GM23338 (cell line): ENCODE measurements at regions not wholly inside any gene's neighbourhood (a gene's known extent, or its start where the extent isn't known, plus 50 kb on each side); places are given as distances from the start of the nearest gene placed in this dataset.

Experiments
- ATAC-seq: fragments of 200-7000 bp; cut with Tn5 transposase; 3 replicates; pipeline ENCODE4 v1.9.1; 2020
- DNase-seq: peaks from one replicate; pipeline ENCODE4 v3.0.0-alpha.2; 2015; ENCODE audit warnings: low spot score
- H2AFZ ChIP-seq: fragments of 200-600 bp; sonication (generic); 2 replicates; pipeline ENCODE4 v1.8.0; 2016; ENCODE audit warnings: antibody characterized with exemption, mild to moderate bottlenecking, moderate library complexity
- H3F3A ChIP-seq: fragments of 200-600 bp; sonication (generic); replicated peaks from 2 replicates; pipeline ENCODE4 v1.8.0; 2017; ENCODE audit warnings: antibody characterized with exemption, mixed run types, low read depth
- H3K27ac ChIP-seq: fragments of 200-600 bp; sonication (generic); 2 replicates; pipeline ENCODE4 v1.6.1; 2016; ENCODE audit warnings: low read depth
- H3K27me3 ChIP-seq: fragments of 200-600 bp; sonication (generic); 2 replicates; pipeline ENCODE4 v1.8.0; 2016; ENCODE audit warnings: mild to moderate bottlenecking, mixed run types, moderate library complexity; ENCODE audit not compliant: insufficient read depth
- H3K36me3 ChIP-seq: fragments of 200-600 bp; sonication (generic); 2 replicates; pipeline ENCODE4 v1.8.0; 2016; ENCODE audit warnings: mild to moderate bottlenecking; ENCODE audit not compliant: insufficient read depth
- H3K4me1 ChIP-seq: fragments of 200-600 bp; sonication (generic); 2 replicates; pipeline ENCODE4 v1.8.0; 2016; ENCODE audit warnings: mild to moderate bottlenecking, moderate library complexity; ENCODE audit not compliant: insufficient read depth
- H3K4me2 ChIP-seq: fragments of 200-600 bp; sonication (generic); 2 replicates; pipeline ENCODE4 v1.7.1; 2017; ENCODE audit warnings: mixed run types
- H3K4me3 ChIP-seq: fragments of 200-600 bp; sonication (generic); 2 replicates; pipeline ENCODE4 v1.6.1; 2016; ENCODE audit warnings: mixed run types
- H3K79me2 ChIP-seq: fragments of 200-600 bp; sonication (generic); replicated peaks from 2 replicates; pipeline ENCODE4 v1.8.0; 2017; ENCODE audit warnings: mild to moderate bottlenecking; ENCODE audit not compliant: insufficient read depth
- H3K9me2 ChIP-seq: fragments of 200-600 bp; sonication (generic); 2 replicates; pipeline ENCODE4 v1.8.0; 2017; ENCODE audit not compliant: insufficient read depth
- H4K20me1 ChIP-seq: fragments of 200-600 bp; sonication (generic); replicated peaks from 2 replicates; pipeline ENCODE4 v1.8.0; 2017; ENCODE audit warnings: mild to moderate bottlenecking; ENCODE audit not compliant: insufficient read depth
- H3K27ac Mint-ChIP-seq: 2 replicates; pipeline ENCODE4 v1.8.0; 2020; ENCODE audit warnings: inconsistent platforms, mild to moderate bottlenecking, moderate library complexity, mixed read lengths
- H3K27me3 Mint-ChIP-seq: 3 replicates; pipeline ENCODE4 v1.8.0; 2022; ENCODE audit warnings: low read depth, mild to moderate bottlenecking, moderate library complexity, mixed read lengths, inconsistent platforms; ENCODE audit not compliant: insufficient read depth, poor library complexity
- H3K36me3 Mint-ChIP-seq: 3 replicates; pipeline ENCODE4 v1.8.0; 2021; ENCODE audit warnings: low read depth, mild to moderate bottlenecking, inconsistent platforms, moderate library complexity, mixed read lengths
- H3K4me1 Mint-ChIP-seq: 3 replicates; pipeline ENCODE4 v1.8.0; 2020; ENCODE audit warnings: mild to moderate bottlenecking, inconsistent platforms, mixed read lengths
- H3K4me3 Mint-ChIP-seq: 3 replicates; pipeline ENCODE4 v1.8.0; 2021; ENCODE audit warnings: moderate library complexity, mild to moderate bottlenecking, inconsistent platforms, mixed read lengths
- H3K9me3 Mint-ChIP-seq: 3 replicates; pipeline ENCODE4 v1.8.0; 2020; ENCODE audit warnings: moderate library complexity, mild to moderate bottlenecking, inconsistent platforms, mixed read lengths
- CREB1 ChIP-seq: fragments of 250-450 bp; sonication (Bioruptor Pico); IDR thresholded peaks from 2 replicates; pipeline ENCODE4 v1.5.0; 2020; ENCODE audit warnings: low read depth, mild to moderate bottlenecking, moderate library complexity
- EZH2 ChIP-seq: fragments of 200-600 bp; sonication (generic); IDR thresholded peaks from one replicate; pipeline ENCODE4 v1.8.0; 2017; ENCODE audit warnings: antibody characterized with exemption, mild to moderate bottlenecking, low read depth; ENCODE audit not compliant: unreplicated experiment
- EZH2phosphoT487 ChIP-seq: fragments of 200-600 bp; sonication (generic); IDR thresholded peaks from one replicate; pipeline ENCODE4 v1.8.1; 2018; ENCODE audit warnings: antibody characterized with exemption; ENCODE audit not compliant: unreplicated experiment
- JUNB ChIP-seq: IDR thresholded peaks from one replicate; pipeline ENCODE4 v1.6.1; 2016; ENCODE audit warnings: antibody characterized with exemption; ENCODE audit not compliant: unreplicated experiment
- NANOG ChIP-seq: IDR thresholded peaks from 2 replicates; pipeline ENCODE4 v1.6.1; 2016; ENCODE audit warnings: antibody characterized with exemption, borderline replicate concordance
- STAT1 ChIP-seq: IDR thresholded peaks from one replicate; pipeline ENCODE4 v1.6.1; 2016; ENCODE audit warnings: antibody characterized with exemption; ENCODE audit not compliant: unreplicated experiment
- ZNF114 ChIP-seq: fragments of 250-450 bp; sonication (Bioruptor Pico); IDR thresholded peaks from 2 replicates; pipeline ENCODE4 v1.5.0; 2020; ENCODE audit warnings: mild to moderate bottlenecking, moderate library complexity
- ZNF331 ChIP-seq: fragments of 250-450 bp; sonication (Bioruptor Pico); IDR thresholded peaks from 2 replicates; pipeline ENCODE4 v1.5.0; 2020; ENCODE audit warnings: low read depth, mild to moderate bottlenecking, moderate library complexity
- TF ChIP-seq, protein P1 (sequence below), 2 experiments: fragments of 200-600 bp in 1 of 2; sonication (generic) in 1 of 2; conservative IDR thresholded peaks; 2 replicates each; pipeline versions ENCODE4 v1.5.1 to v1.6.1; 2016 to 2017; ENCODE audit warnings: antibody characterized with exemption in 2 of 2, low read depth in 2 of 2, mild to moderate bottlenecking in 2 of 2, moderate library complexity in 1 of 2
- TF ChIP-seq, protein P2 (sequence below): IDR thresholded peaks from 2 replicates; pipeline ENCODE4 v1.6.1; 2016; ENCODE audit warnings: antibody characterized with exemption

DNA sequence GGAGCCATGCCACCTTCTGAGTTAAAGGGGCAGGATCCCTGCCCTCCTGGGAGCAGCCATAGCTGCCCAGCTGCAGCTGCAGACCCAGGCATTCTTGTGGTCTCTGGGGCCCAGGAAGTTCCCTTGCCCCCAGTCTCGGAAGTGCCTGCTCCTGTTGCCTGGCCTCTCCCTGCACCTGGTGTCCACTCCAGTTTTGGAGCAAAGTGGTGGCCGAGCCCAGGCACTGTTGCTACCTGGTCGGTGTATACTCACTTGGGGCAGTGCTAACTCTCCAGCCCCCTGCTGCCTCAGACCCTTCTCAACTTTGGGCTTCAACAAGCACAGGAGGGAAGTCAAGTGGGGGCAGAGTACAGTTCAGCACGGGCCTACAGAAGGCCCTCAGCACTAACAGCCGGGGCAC is 352.9 kb upstream of the NCAM2 start:
- Mint-ChIP-seq H3K4me3 (no peak overlapping the region), H3K36me3 (peaks cover 13% of the 10 kb centered on the region), H3K9me3 (peaks cover 25% of the 10 kb centered on the region), H3K27me3 (peaks cover 2% of the 10 kb centered on the region), H3K4me1 (peaks cover 5% of the 10 kb centered on the region; the same call in 2 of the 3 replicates), H3K27ac (no peak overlapping the region)
- ATAC-seq (no peak), DNase-seq (no peak)
- TF ChIP-seq NANOG: no peak
- TF ChIP-seq, protein P1, sequence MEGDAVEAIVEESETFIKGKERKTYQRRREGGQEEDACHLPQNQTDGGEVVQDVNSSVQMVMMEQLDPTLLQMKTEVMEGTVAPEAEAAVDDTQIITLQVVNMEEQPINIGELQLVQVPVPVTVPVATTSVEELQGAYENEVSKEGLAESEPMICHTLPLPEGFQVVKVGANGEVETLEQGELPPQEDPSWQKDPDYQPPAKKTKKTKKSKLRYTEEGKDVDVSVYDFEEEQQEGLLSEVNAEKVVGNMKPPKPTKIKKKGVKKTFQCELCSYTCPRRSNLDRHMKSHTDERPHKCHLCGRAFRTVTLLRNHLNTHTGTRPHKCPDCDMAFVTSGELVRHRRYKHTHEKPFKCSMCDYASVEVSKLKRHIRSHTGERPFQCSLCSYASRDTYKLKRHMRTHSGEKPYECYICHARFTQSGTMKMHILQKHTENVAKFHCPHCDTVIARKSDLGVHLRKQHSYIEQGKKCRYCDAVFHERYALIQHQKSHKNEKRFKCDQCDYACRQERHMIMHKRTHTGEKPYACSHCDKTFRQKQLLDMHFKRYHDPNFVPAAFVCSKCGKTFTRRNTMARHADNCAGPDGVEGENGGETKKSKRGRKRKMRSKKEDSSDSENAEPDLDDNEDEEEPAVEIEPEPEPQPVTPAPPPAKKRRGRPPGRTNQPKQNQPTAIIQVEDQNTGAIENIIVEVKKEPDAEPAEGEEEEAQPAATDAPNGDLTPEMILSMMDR (conservative IDR thresholded peaks at IDR 0.05; ENCODE audit: low read depth in 2 of 2): no peak
- TF ChIP-seq, protein P2, sequence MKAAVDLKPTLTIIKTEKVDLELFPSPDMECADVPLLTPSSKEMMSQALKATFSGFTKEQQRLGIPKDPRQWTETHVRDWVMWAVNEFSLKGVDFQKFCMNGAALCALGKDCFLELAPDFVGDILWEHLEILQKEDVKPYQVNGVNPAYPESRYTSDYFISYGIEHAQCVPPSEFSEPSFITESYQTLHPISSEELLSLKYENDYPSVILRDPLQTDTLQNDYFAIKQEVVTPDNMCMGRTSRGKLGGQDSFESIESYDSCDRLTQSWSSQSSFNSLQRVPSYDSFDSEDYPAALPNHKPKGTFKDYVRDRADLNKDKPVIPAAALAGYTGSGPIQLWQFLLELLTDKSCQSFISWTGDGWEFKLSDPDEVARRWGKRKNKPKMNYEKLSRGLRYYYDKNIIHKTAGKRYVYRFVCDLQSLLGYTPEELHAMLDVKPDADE: no peak
- no peak for TF ChIP-seq STAT1
- no peak for TF ChIP-seq JUNB
- TF ChIP-seq EZH2phosphoT487: no peak
- TF ChIP-seq CREB1 (CRISPR knock-in tag): no peak
- TF ChIP-seq EZH2: no peak
- no peak for TF ChIP-seq ZNF114
- Histone ChIP-seq H3K4me3 (no peak overlapping the region), H3K27me3 (no peaks in the 10 kb centered on the region), H3K27ac (no peak overlapping the region), H3K9me2 (0 out of 2 replicates have a peak, but pooled peaks cover 3% of the 10 kb centered on the region), H3K4me1 (0 out of 2 replicates have a peak, but pooled peaks cover 6% of the 10 kb centered on the region), H3K36me3 (no peaks in the 10 kb centered on the region; the same call in none of the 2 replicates), H3F3A (no peaks in the 10 kb centered on the region), H3K4me2 (no peak overlapping the region), H2AFZ (no peak overlapping the region), H4K20me1 (no peaks in the 10 kb centered on the region), H3K79me2 (no peaks in the 10 kb centered on the region)

DNA sequence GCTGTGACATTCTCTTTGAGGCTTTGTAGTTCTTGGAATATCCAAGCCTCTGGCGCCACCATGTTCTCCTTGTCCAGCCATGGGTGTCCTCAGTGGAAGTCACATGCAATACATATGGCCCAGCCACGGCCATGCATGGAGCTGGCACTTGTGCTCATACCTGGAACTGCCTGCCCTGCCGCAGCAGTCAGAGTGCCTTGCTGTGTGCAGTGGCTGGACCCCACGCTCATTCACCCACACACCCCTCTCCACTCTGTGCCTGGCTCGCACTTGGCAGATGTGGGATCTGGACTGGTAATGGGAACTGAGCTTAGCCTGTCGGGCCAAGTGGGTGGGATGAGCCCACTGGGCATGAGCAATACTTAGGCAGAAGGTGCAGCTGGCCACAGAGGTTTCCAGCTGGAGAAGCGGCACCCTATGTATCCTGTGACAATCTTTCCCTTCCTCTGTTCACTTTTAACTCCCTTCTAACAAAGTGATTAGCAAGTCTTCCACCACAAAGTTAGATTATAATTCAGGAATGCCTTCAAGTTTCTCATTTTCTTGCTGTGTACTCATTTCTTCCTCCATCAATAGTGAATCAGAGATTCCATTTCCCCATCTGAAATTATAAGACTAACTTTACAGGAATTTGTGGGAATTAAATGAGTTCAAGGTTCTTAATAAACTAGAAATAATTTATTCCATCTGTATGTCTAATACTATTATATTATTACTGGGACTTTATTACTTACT is 351.6 kb upstream of the NCAM2 start:
- Mint-ChIP-seq H3K4me1 (peaks cover under 1% of the 10 kb centered on the region; the same call in 1 of the 3 replicates), H3K9me3 (peaks cover 25% of the 10 kb centered on the region), H3K27ac (no peak overlapping the region), H3K27me3 (peaks cover 2% of the 10 kb centered on the region), H3K4me3 (no peak overlapping the region), H3K36me3 (peaks cover 13% of the 10 kb centered on the region)
- Histone ChIP-seq H3K4me3 (no peak overlapping the region), H3K4me2 (no peak overlapping the region), H3K4me1 (no peaks in the 10 kb centered on the region), H3K27ac (no peak overlapping the region), H3K27me3 (no peaks in the 10 kb centered on the region), H4K20me1 (no peaks in the 10 kb centered on the region), H2AFZ (no peak overlapping the region), H3F3A (no peaks in the 10 kb centered on the region), H3K79me2 (no peaks in the 10 kb centered on the region), H3K9me2 (0 out of 2 replicates have a peak, but pooled peaks cover 3% of the 10 kb centered on the region), H3K36me3 (no peaks in the 10 kb centered on the region; the same call in none of the 2 replicates)
- DNase-seq (no peak), ATAC-seq (no peak)
- TF ChIP-seq ZNF331 (no peak), EZH2 (no peak), EZH2phosphoT487 (no peak), NANOG (no peak), STAT1 (no peak), CREB1 (CRISPR knock-in tag) (no peak), ZNF114 (no peak)
- TF ChIP-seq, protein P1 (conservative IDR thresholded peaks at IDR 0.05; ENCODE audit: low read depth in 2 of 2): no peak
